Aorta (tissue), 5 donors: ENCODE measurements at regions not wholly inside any gene's neighbourhood (a gene's known extent, or its start where the extent isn't known, plus 50 kb on each side); places are given as distances from the start of the nearest gene placed in this dataset.

Experiments
- ATAC-seq: fragments of 200-7000 bp; cut with Tn5 transposase; one replicate; pipeline ENCODE4 v1.9.1; 2022; ENCODE audit warnings: moderate library complexity; ENCODE audit not compliant: low FRiP score
- DNase-seq, 2 donors: peaks; one replicate each; pipeline ENCODE4 v3.0.0-alpha.2; 2020
- H3K27ac ChIP-seq, 2 donors: one replicate each; pipeline ENCODE4 v1.5.1; 2013; ENCODE audit warnings: low read length in 2 of 2, mild to moderate bottlenecking in 2 of 2, moderate library complexity in 2 of 2, control low read depth in 1 of 2, inconsistent platforms in 1 of 2, low read depth in 1 of 2
- H3K27me3 ChIP-seq, 2 donors: one replicate each; pipeline ENCODE4 v1.6.1; 2013; ENCODE audit warnings: control low read depth in 1 of 2, low read length in 1 of 2, mild to moderate bottlenecking in 1 of 2, moderate library complexity in 1 of 2; ENCODE audit not compliant: insufficient read depth in 2 of 2, control insufficient read depth in 1 of 2
- H3K36me3 ChIP-seq, 2 donors: one replicate each; pipeline ENCODE4 v1.6.1; 2013; ENCODE audit warnings: control low read depth in 1 of 2, low read length in 1 of 2, mild to moderate bottlenecking in 1 of 2; ENCODE audit not compliant: insufficient read depth in 2 of 2, control insufficient read depth in 1 of 2
- H3K4me1 ChIP-seq, 2 donors: one replicate each; pipeline ENCODE4 v1.6.1; 2013; ENCODE audit warnings: low read length in 2 of 2, control low read depth in 1 of 2, mild to moderate bottlenecking in 1 of 2, moderate library complexity in 1 of 2; ENCODE audit not compliant: insufficient read depth in 2 of 2, control insufficient read depth in 1 of 2
- H3K4me3 ChIP-seq, 2 donors: one replicate each; pipeline ENCODE4 v1.5.1; 2013; ENCODE audit warnings: low read length in 2 of 2, control low read depth in 1 of 2, mild to moderate bottlenecking in 1 of 2
- H3K9me3 ChIP-seq: one replicate; pipeline ENCODE4 v1.6.1; 2013; ENCODE audit warnings: mild to moderate bottlenecking, low read length; ENCODE audit not compliant: control insufficient read depth
- WGBS, 2 donors: extraction: QIAGEN DNeasy Blood & Tissue Kit; methylation state at CpG; one replicate each; pipeline ENCODE4 v1.1.7; 2013; 5-methylcytosine and 5-hydroxymethylcytosine counted together
- intact Hi-C, 2 donors: fragments of 100-400 bp; cut with DNase I; formaldehyde crosslinking; loops; one replicate each; pipeline versions ENCODE4 v1.14.2 to v1.15.0; 2022
- donor health status: healthy with polysubstance abuse.
- donor health status: Bipolar disorder and iron deficiency.
- donor health status: DM: no; HTN: no; CAD: no.
- donor health status: DM: no; HTN: no; CAD: no.
- donor health status: DM: yes; HTN: yes; CAD: no.

DNA sequence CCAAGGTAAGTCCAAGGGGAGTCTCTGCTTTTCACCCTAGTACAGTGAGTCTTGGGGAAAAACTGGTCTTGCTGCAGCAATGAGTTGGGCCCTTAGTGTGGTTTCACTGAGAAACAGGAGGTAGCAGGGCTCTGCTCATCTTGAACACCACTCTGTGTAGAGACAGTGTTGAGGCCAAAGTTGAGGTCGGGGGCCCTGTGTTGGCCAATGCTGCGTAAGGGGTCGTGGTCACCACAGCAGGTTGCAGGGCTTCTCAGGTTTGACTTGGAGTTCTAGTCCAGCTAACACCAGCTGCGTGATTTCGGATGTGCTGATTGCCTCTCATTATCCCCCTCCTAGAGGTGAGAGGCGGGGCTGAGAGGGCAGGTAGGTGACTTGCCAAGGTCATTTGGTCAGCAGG, 807.5 kb downstream of the VRK1 start:
- Histone ChIP-seq H3K4me1 (no peaks in the 10 kb centered on the region), H3K4me3 (no peak overlapping the region), H3K27me3 (no peaks in the 10 kb centered on the region), H3K27ac (no peak overlapping the region), H3K36me3 (no peaks in the 10 kb centered on the region), H3K9me3 (peaks cover 2% of the 10 kb centered on the region)
- ATAC-seq (no peak), DNase-seq (no peak)
- WGBS, 2 donors: 82% methylated on average over 6 of the region's 6 CpGs
- intact Hi-C loops: no loop called here

- no peak for DNase-seq
- no peaks in the 10 kb centered on the region for H3K4me1 ChIP-seq
- no peaks in the 10 kb centered on the region for H3K9me3 ChIP-seq
- intact Hi-C loops: no loop called here
- ATAC-seq: no peak
- no peak overlapping the region for H3K4me3 ChIP-seq
- H3K27me3 ChIP-seq: no peaks in the 10 kb centered on the region
- H3K36me3 ChIP-seq: no peaks in the 10 kb centered on the region
- 73 to 79% methylated on average over 3 of the region's 3 CpGs for WGBS, 2 donors
- no peak overlapping the region for H3K27ac ChIP-seq
These were observed 821.2 kb downstream of the VRK1 start for GRCh38 chr14:97618401-97618800.

- ATAC-seq: no peak
- no peak for DNase-seq
- H3K27ac ChIP-seq: no peak overlapping the region
- no peaks in the 10 kb centered on the region for H3K27me3 ChIP-seq
- H3K4me3 ChIP-seq: no peak overlapping the region
- no peaks in the 10 kb centered on the region for H3K9me3 ChIP-seq
- H3K36me3 ChIP-seq: no peaks in the 10 kb centered on the region
- intact Hi-C loops: no loop called here
- WGBS, 2 donors: 64 to 66% methylated on average over 1 of the region's 1 CpG
- H3K4me1 ChIP-seq: no peaks in the 10 kb centered on the region
These were observed 821.9 kb downstream of the VRK1 start for GRCh38 chr14:97618917-97619690.

DNA sequence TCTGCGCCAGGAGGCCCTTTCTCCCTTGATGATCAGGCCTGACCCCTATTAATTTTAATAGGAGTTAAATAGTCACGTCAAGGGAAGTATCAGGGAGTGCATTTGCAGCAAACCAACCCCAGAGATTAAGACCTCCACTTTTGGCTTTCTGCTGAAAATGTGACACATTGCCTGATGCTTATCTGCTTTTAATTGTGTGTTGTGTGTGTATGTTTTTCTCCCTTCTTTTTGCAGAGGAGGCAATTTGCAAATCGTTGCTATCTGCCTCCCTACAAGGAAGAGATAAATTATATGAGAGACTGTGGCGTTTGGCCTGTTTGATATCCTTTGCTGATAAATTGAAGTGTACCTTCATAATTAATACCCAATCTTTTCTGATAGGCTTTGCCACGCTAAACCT, 822.9 kb downstream of the VRK1 start:
- 35 to 44% methylated on average over 5 of the region's 5 CpGs for WGBS, 2 donors
- intact Hi-C loops: no loop called here

DNA sequence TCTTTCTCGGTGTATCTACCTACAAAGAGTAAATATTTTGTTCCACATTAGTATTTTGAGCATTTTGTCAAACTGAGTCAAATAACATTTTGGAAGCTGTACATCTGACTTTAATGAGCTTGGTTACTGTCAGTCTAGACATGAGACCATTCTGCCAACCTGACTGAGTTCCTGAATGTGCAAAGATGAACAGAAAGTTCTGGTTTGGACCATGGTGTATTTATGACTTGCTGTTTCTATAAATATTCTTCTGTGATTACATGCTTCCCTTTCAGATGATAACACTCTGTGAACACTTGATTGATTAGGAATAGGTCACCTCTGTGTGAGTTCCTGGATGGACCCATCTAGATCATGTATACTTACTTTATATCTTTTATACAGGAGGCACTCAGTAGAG, 827.8 kb downstream of the VRK1 start:
- ATAC-seq (no peak), DNase-seq (no peak)
- 88 to 94% methylated on average over 1 of the region's 1 CpG for WGBS, 2 donors
- H3K27ac ChIP-seq: no peak overlapping the region
- no peaks in the 10 kb centered on the region for H3K27me3 ChIP-seq
- H3K9me3 ChIP-seq: no peaks in the 10 kb centered on the region
- H3K4me1 ChIP-seq: no peaks in the 10 kb centered on the region
- intact Hi-C loops: no loop called here
- H3K4me3 ChIP-seq: no peak overlapping the region
- no peaks in the 10 kb centered on the region for H3K36me3 ChIP-seq

More for the DNA sequence above, 822.9 kb downstream of the VRK1 start:
- no peaks in the 10 kb centered on the region for H3K27me3 ChIP-seq
- no peaks in the 10 kb centered on the region for H3K4me1 ChIP-seq
- H3K36me3 ChIP-seq: no peaks in the 10 kb centered on the region
- H3K4me3 ChIP-seq: no peak overlapping the region
- DNase-seq (no peak), ATAC-seq (no peak)
- H3K27ac ChIP-seq: no peak overlapping the region
- H3K9me3 ChIP-seq: no peaks in the 10 kb centered on the region

DNA sequence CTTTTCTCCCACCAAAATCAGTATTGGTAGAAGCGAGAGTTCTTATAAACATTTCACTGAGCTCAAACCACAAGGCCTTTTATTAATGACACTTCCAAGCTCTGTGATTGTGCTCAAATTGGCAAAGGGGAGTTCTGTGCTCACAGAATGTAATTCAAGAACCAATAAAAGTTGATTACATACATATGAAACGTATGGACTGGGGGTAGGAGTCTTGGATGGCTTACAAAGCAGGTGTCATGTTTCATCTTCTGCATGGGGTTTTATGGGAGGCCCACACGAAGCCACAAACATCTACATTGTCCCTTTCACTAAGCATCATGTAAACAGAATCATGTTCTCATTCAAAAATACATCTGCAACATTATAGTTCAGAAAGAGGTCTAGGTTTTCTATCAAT, 828.3 kb downstream of the VRK1 start:
- ATAC-seq (no peak), DNase-seq (no peak)
- H3K4me1 ChIP-seq: no peaks in the 10 kb centered on the region
- no peaks in the 10 kb centered on the region for H3K36me3 ChIP-seq
- H3K9me3 ChIP-seq: no peaks in the 10 kb centered on the region
- 41 to 51% methylated on average over 3 of the region's 3 CpGs for WGBS, 2 donors
- no peak overlapping the region for H3K27ac ChIP-seq
- no peaks in the 10 kb centered on the region for H3K27me3 ChIP-seq
- no peak overlapping the region for H3K4me3 ChIP-seq
- intact Hi-C loops: no loop called here

GRCh38 chr14:97626088-97626487, 828.9 kb downstream of the VRK1 start:
- Histone ChIP-seq H3K9me3 (no peaks in the 10 kb centered on the region), H3K4me1 (no peaks in the 10 kb centered on the region), H3K27me3 (no peaks in the 10 kb centered on the region), H3K27ac (no peak overlapping the region), H3K36me3 (no peaks in the 10 kb centered on the region), H3K4me3 (no peak overlapping the region)
- 33 to 35% methylated on average over 4 of the region's 4 CpGs for WGBS, 2 donors
- intact Hi-C loops: no loop called here
- DNase-seq (no peak), ATAC-seq (no peak)

GRCh38 chr14:97630249-97630648, 833.1 kb downstream of the VRK1 start:
- intact Hi-C loops: no loop called here
- DNase-seq: no peak

DNA sequence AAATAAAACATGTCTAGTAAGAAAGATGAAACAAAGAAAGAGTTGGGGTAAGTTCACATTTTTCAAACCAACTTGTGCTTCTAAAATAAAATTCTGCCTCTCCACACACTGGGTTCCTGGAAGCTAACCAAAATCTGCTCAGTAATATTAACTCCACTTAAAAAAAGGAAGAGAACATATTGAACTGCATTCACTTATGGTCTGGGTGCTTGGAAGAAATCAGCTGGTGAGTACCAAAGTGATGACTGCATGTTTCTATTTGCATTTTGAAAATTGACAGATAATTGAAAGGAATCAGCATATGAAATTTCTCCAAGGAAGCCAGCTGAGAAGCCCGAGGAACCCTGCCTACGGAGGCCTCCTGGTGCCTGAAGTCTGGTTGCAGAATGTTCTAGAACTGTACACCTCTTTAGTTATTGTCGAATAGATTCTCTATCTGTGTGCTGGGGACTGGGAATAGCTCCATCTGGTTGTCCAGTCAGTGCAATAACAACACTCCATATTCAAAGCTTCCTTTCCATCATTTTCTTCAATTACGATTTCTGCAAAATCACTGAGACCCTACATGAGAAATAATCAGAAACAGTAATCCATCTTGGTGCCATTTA, 836.1 kb downstream of the VRK1 start:
- Histone ChIP-seq H3K4me3 (no peak overlapping the region), H3K9me3 (no peaks in the 10 kb centered on the region), H3K36me3 (no peaks in the 10 kb centered on the region), H3K4me1 (no peaks in the 10 kb centered on the region), H3K27ac (no peak overlapping the region), H3K27me3 (peaks cover 0 to 2% of the 10 kb centered on the region in 2 donors)
- ATAC-seq (no peak), DNase-seq (no peak)
- intact Hi-C loops: no loop called here
- 78 to 80% methylated on average over 4 of the region's 4 CpGs for WGBS, 2 donors

More at GRCh38 chr14:97630249-97630648, 833.1 kb downstream of the VRK1 start:
- H3K4me1 ChIP-seq: no peaks in the 10 kb centered on the region
- H3K27me3 ChIP-seq: no peaks in the 10 kb centered on the region
- H3K9me3 ChIP-seq: no peaks in the 10 kb centered on the region
- no peak overlapping the region for H3K27ac ChIP-seq
- H3K4me3 ChIP-seq: no peak overlapping the region
- H3K36me3 ChIP-seq: no peaks in the 10 kb centered on the region
- ATAC-seq: no peak
- 55 to 62% methylated on average over 5 of the region's 5 CpGs for WGBS, 2 donors
